HepG2 (cell line): ENCODE measurements at regions not wholly inside any gene's neighbourhood (a gene's known extent, or its start where the extent isn't known, plus 50 kb on each side); places are given as distances from the start of the nearest gene placed in this dataset.
A peak's percentile ranks its signal among the peaks of the same experiment; 100 is the strongest.

ENCODE experiments used
- ARHGAP35 ChIP-seq: sonication (generic); formaldehyde crosslinking; IDR thresholded peaks from 2 replicates; pipeline ENCODE4 v1.9.0; 2022; ENCODE audit warnings: mild to moderate bottlenecking, inconsistent platforms, moderate library complexity, missing genetic modification reagents, borderline replicate concordance
- CAMTA2 ChIP-seq: sonication (generic); formaldehyde crosslinking; IDR thresholded peaks from 2 replicates; pipeline ENCODE4 v1.4.0; 2020; ENCODE audit warnings: mild to moderate bottlenecking, missing genetic modification reagents, borderline replicate concordance
- EED ChIP-seq: sonication (generic); formaldehyde crosslinking; IDR thresholded peaks from 2 replicates; pipeline ENCODE4 v1.5.0; 2020; ENCODE audit warnings: mild to moderate bottlenecking, missing genetic modification reagents
- IRX3 ChIP-seq: sonication (generic); formaldehyde crosslinking; IDR thresholded peaks from 2 replicates; pipeline ENCODE4 v1.8.1; 2023; ENCODE audit warnings: mild to moderate bottlenecking, low read depth, missing genetic modification reagents, borderline replicate concordance
- KAT8 ChIP-seq: IDR thresholded peaks from 2 replicates; pipeline ENCODE4 v1.6.1; 2016; ENCODE audit warnings: missing genetic modification reagents, missing compliant biosample characterization
- KLF12 ChIP-seq: sonication (generic); formaldehyde crosslinking; IDR thresholded peaks from 2 replicates; pipeline ENCODE4 v1.4.0; 2020; ENCODE audit warnings: missing genetic modification reagents, borderline replicate concordance
- NCOR1 ChIP-seq: fragments of 200-600 bp; sonication (generic); IDR thresholded peaks from 2 replicates; pipeline ENCODE4 v1.7.0; 2017; ENCODE audit warnings: antibody characterized with exemption, low read length, borderline replicate concordance
- NFKB2 ChIP-seq: sonication (generic); formaldehyde crosslinking; IDR thresholded peaks from 2 replicates; pipeline ENCODE4 v1.4.0; 2020; ENCODE audit warnings: missing genetic modification reagents, borderline replicate concordance
- NR2C2 ChIP-seq: sonication (generic); formaldehyde crosslinking; IDR thresholded peaks from 2 replicates; pipeline ENCODE4 v1.4.0; 2020; ENCODE audit warnings: missing genetic modification reagents, mild to moderate bottlenecking, moderate library complexity, borderline replicate concordance
- RBFOX2 ChIP-seq: fragments of 200-400 bp; formaldehyde crosslinking; IDR thresholded peaks from 2 replicates; pipeline ENCODE4 v1.6.1; 2017; ENCODE audit warnings: low read depth, mild to moderate bottlenecking, low read length
- SOX6 ChIP-seq, 2 experiments: fragments of 450-650 bp in 1 of 2; sonication (generic) in 1 of 2; formaldehyde crosslinking in 1 of 2; IDR thresholded peaks; 2 replicates each; pipeline versions ENCODE4 v1.4.0 to v1.6.1; 2017 to 2020; ENCODE audit warnings: antibody characterized with exemption in 1 of 2, mild to moderate bottlenecking in 1 of 2, missing genetic modification reagents in 1 of 2
- SPEN ChIP-seq: sonication (generic); formaldehyde crosslinking; IDR thresholded peaks from 2 replicates; pipeline ENCODE4 v1.5.1; 2020; ENCODE audit warnings: low read depth, mild to moderate bottlenecking, missing genetic modification reagents
- STAT5B ChIP-seq: sonication (generic); formaldehyde crosslinking; IDR thresholded peaks from 2 replicates; pipeline ENCODE4 v1.4.0; 2020; ENCODE audit warnings: missing genetic modification reagents
- TAF1 ChIP-seq: sonication (generic); formaldehyde crosslinking; IDR thresholded peaks from 2 replicates; pipeline ENCODE4 v1.4.0; 2020; ENCODE audit warnings: missing genetic modification reagents
- YY1 ChIP-seq: IDR thresholded peaks from 2 replicates; pipeline ENCODE4 v1.6.1; 2011; ENCODE audit warnings: low read length, low read depth, moderate library complexity, mild to moderate bottlenecking; ENCODE audit not compliant: insufficient read depth, insufficient replicate concordance
- ZNF577 ChIP-seq: sonication (generic); formaldehyde crosslinking; IDR thresholded peaks from 2 replicates; pipeline ENCODE4 v1.4.0; 2020; ENCODE audit warnings: mild to moderate bottlenecking, low read depth, missing genetic modification reagents, borderline replicate concordance
- ZNF747 ChIP-seq: sonication (generic); formaldehyde crosslinking; IDR thresholded peaks from 2 replicates; pipeline ENCODE4 v1.8.1; 2023; ENCODE audit warnings: missing genetic modification reagents, mild to moderate bottlenecking, borderline replicate concordance
- ZNF776 ChIP-seq: sonication (generic); formaldehyde crosslinking; IDR thresholded peaks from 2 replicates; pipeline ENCODE4 v1.4.0; 2020; ENCODE audit warnings: mild to moderate bottlenecking, missing genetic modification reagents
- ZSCAN29 ChIP-seq: sonication (generic); formaldehyde crosslinking; conservative IDR thresholded peaks from 2 replicates; pipeline ENCODE4 v1.4.0; 2020; ENCODE audit warnings: mild to moderate bottlenecking, missing genetic modification reagents
- TF ChIP-seq, protein P1 (sequence below): sonication (generic); formaldehyde crosslinking; IDR thresholded peaks from 2 replicates; pipeline ENCODE4 v1.5.1; 2020; ENCODE audit warnings: mild to moderate bottlenecking, missing genetic modification reagents, moderate library complexity
- TF ChIP-seq, protein P2 (sequence below): IDR thresholded peaks from 2 replicates; pipeline ENCODE4 v1.6.1; 2016
- TF ChIP-seq, protein P3 (sequence below): sonication (generic); formaldehyde crosslinking; IDR thresholded peaks from 2 replicates; pipeline ENCODE4 v1.4.0; 2020; ENCODE audit warnings: missing genetic modification reagents

DNA sequence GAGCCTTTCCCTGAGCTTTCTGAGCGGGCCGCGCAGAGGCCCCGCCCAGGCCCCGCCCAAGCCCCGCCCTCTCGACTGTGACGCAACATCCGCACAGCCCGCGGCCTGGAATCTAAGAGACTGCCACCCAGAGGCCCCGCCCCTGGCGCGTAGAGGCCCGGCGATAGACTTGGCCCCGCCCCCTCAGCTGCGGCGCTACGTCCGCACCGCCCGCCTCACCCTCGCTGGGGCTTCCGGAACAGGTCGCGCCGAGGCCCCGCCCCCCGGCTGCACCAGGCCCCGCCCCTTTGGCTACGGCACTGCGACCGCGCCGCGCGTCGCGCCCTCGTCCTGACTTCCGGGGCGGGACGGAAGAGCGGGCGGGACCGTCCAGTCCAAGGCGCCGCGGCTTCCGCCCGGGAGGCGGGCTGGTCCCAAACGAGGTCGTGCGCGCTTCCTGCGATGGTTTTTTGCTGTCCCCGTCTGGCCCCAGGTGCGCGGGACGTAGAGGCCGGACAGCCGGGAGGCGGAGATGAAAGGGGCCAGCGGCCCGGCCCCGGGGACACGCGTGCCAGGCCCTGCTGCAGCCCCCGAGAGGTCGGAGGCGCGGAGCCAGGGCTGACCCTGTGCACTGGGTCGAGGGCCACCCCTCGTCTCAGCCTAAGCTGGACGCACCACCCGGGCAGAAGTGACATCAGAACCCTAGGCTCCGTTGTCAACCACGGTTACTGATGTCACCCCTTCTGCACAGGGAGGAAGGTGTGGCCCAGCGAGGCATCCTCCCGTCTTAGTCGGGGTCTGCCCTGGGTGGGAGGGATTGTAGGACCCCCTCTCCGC is 59.0 kb upstream of the WNT7B start (continued):
- TF ChIP-seq, protein P1, sequence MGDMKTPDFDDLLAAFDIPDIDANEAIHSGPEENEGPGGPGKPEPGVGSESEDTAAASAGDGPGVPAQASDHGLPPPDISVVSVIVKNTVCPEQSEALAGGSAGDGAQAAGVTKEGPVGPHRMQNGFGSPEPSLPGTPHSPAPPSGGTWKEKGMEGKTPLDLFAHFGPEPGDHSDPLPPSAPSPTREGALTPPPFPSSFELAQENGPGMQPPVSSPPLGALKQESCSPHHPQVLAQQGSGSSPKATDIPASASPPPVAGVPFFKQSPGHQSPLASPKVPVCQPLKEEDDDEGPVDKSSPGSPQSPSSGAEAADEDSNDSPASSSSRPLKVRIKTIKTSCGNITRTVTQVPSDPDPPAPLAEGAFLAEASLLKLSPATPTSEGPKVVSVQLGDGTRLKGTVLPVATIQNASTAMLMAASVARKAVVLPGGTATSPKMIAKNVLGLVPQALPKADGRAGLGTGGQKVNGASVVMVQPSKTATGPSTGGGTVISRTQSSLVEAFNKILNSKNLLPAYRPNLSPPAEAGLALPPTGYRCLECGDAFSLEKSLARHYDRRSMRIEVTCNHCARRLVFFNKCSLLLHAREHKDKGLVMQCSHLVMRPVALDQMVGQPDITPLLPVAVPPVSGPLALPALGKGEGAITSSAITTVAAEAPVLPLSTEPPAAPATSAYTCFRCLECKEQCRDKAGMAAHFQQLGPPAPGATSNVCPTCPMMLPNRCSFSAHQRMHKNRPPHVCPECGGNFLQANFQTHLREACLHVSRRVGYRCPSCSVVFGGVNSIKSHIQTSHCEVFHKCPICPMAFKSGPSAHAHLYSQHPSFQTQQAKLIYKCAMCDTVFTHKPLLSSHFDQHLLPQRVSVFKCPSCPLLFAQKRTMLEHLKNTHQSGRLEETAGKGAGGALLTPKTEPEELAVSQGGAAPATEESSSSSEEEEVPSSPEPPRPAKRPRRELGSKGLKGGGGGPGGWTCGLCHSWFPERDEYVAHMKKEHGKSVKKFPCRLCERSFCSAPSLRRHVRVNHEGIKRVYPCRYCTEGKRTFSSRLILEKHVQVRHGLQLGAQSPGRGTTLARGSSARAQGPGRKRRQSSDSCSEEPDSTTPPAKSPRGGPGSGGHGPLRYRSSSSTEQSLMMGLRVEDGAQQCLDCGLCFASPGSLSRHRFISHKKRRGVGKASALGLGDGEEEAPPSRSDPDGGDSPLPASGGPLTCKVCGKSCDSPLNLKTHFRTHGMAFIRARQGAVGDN (CRISPR knock-in tag), result peak; percentile 91
- TF ChIP-seq NCOR1 (no peak), ZNF776 (peak; percentile 38; the same call in 1 of the 2 replicates), CAMTA2 (peak; percentile 22; the same call in 1 of the 2 replicates), ZNF747 (peak; percentile 27; the same call in 1 of the 2 replicates), NR2C2 (CRISPR knock-in tag) (peak; percentile 68; the same call in 1 of the 2 replicates), SOX6 (IDR thresholded peaks at IDR 0.05) (no peak), SOX6 (CRISPR knock-in tag; IDR thresholded peaks at IDR 0.05) (no peak), IRX3 (CRISPR knock-in tag) (0 out of 2 replicates have a peak, but pooled peaks have one; percentile 14), TAF1 (peak; percentile 70; the same call in 1 of the 2 replicates), YY1 (peak; percentile 71), SPEN (CRISPR knock-in tag) (peak; percentile 95), ZSCAN29 (no peak), ZNF577 (CRISPR knock-in tag) (no peak), ARHGAP35 (CRISPR knock-in tag) (peak; percentile 81; the same call in 1 of the 2 replicates), EED (CRISPR knock-in tag) (peak; percentile 61; the same call in 1 of the 2 replicates), KLF12 (0 out of 2 replicates have a peak, but pooled peaks have one; percentile 37), STAT5B (CRISPR knock-in tag) (no peak), KAT8 (CRISPR knock-in tag) (peak; percentile 93), NFKB2 (CRISPR knock-in tag) (0 out of 2 replicates have a peak, but pooled peaks have one; percentile 57), RBFOX2 (peak; percentile 90)
- TF ChIP-seq, protein P2, sequence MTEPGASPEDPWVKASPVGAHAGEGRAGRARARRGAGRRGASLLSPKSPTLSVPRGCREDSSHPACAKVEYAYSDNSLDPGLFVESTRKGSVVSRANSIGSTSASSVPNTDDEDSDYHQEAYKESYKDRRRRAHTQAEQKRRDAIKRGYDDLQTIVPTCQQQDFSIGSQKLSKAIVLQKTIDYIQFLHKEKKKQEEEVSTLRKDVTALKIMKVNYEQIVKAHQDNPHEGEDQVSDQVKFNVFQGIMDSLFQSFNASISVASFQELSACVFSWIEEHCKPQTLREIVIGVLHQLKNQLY (CRISPR knock-in tag), result no peak
- TF ChIP-seq, protein P3, sequence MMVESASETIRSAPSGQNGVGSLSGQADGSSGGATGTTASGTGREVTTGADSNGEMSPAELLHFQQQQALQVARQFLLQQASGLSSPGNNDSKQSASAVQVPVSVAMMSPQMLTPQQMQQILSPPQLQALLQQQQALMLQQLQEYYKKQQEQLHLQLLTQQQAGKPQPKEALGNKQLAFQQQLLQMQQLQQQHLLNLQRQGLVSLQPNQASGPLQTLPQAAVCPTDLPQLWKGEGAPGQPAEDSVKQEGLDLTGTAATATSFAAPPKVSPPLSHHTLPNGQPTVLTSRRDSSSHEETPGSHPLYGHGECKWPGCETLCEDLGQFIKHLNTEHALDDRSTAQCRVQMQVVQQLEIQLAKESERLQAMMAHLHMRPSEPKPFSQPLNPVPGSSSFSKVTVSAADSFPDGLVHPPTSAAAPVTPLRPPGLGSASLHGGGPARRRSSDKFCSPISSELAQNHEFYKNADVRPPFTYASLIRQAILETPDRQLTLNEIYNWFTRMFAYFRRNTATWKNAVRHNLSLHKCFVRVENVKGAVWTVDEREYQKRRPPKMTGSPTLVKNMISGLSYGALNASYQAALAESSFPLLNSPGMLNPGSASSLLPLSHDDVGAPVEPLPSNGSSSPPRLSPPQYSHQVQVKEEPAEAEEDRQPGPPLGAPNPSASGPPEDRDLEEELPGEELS, result 0 out of 2 replicates have a peak, but pooled peaks have one; percentile 18
